SK-N-DZ (cell line): ENCODE measurements at regions not wholly inside any gene's neighbourhood (a gene's known extent, or its start where the extent isn't known, plus 50 kb on each side); places are given as distances from the start of the nearest gene placed in this dataset.

Experiments
- DNase-seq: peaks from one replicate; pipeline ENCODE4 v3.0.0-alpha.2; 2015; ENCODE audit warnings: low spot score

DNA sequence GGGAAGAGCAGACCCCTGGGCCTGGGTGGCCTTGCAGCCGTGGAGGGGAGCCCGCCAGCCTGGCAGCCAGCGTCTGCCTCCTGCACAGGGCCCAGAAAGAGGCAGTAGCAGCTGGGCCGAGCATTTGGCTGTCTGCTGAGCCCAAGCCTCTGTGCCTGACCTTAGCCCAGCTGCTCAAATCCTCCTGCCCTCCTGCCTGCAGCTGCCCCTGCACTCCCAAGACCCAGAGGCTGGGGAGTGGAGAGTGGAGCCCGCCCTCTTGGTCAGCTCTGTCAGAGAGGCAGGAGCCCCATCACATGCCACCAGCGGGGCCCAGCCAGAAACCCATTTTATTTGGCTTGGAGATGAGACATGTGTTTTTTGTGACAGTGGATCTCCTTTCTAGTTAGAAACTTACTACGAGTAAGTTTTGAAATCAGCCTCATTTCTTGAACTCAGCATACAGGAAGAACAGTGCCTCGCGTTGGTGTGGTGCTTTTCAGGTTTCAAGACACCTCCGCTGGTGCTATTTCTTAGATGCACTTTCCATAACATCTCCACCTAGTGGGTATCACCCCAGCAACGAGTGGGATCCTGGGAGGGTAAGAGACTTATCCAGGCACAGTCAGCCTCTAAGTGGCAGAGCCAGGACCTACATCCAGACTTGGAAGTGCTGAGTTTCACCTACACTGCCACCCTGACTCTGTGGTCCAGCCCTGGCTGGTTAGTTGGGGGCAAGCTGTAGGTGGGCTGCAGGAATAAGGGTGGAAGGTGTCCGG, 477.1 kb downstream of the RPS24 start:
- DNase-seq, result peak; percentile 36

DNA sequence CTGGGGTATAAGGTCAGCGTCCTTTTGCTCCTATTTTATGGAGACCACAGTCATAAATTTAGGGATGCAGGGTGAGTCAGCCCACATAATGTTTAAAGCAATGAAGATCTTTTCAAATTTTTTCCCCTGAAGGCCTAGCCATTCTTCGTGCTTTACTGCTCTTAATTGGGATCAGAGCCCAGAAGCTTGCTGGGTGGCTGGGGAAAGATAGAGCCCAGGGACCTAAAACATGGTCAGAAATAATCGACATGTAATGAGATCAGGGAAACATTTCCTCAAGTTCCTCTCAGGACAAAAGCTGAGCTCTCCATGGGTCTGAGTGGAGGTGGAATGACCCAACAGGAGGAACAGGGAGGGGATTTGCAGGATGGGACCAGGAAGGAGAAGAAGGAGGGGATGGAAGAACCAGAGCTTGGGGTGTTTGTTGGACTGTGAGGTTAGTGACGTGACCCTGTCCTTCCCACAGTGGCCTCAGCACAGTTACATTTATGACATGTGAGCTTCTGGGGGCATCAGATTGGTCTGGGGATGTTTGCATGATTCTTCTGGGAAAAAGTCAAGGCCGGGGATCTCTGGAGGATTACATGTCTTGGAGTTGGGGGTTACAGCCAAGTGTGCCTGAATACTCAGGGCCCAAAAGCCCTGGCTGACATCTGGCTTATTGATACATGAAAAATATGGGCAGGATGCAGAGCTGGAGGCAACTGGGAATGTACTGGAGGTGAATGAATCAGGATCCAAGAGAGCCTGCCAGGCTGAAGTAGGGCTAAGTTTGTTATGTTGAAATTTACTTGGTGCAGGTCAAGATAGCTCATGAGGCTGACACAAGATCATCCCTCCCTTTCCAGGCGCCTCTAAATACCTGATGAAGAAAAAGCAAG, 477.9 kb downstream of the RPS24 start:
- DNase-seq, result no peak

DNA sequence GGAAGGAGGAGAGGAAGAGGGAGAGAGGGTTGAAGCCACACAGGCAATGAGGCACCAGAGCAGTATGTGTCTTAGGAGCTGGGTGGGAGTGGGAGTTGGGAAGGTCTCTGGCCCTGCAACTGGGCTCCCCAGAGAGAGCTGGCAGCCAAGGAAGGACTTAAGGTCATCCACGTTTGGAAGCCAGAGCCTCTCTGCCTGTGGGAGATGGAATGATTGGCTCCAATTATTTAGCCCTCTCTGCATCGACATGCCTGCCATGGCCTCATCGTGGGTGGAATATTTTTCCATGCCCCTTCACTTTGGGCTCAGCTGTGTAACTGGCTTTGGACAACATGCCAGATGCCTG, 478.5 kb downstream of the RPS24 start:
- no peak for DNase-seq

DNA sequence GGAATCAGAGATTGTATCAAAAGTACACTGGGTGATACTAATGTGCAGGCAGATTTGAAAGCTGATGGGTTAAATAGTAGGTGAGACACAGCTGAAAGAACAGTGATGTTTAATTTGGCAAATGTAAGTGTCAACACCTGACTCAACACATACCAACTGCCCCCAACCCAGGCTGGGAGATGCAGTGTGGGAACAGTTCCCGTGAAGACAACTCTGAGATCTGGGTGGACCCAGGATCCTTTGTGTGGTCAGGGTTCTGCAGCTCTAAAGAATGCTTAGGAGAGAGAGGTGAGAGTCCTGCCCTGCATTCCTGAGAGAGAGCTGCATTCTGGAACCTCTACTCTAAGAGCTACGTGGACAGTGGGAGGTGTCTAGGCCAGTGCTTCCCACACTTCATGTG, 479.7 kb downstream of the RPS24 start:
- no peak for DNase-seq

DNA sequence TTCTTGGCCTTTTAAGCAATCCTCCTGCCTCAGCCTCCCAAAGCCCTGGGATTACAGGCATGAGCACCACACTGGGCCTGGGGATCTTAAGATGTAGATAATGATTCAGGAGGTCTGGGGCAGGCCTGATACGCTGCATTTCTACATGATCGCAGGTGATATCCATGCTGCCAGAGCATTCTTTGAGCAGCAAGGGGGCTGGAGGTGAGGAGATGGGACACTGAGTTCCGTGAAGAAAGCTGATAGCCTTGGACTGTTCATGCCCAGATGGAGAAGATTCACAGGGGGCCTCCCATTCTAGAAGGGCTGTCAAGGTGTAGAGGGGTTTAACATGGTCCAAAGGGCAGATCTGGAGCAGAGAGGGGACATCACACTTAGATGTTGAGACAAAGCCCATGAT, 480.3 kb downstream of the RPS24 start:
- DNase-seq, result no peak

DNA sequence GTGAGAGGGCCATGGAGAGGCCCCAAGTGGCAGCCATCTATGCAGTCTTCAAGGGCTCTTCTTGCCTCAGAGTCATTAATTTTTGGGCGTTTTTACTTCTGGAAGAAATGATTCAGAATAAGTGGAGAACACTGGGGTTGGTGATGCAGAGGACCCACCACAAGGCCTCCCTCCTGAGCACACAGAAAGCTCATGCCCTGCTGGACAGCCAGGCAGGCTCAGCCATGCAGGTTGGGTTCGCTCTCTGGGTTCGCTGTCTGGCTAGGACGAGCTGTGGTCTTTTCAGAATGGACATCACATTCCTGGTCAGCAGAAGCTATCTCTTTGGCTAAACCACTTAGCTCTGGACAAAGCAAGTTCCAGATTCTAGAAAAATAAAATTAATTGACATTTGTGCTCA, 480.8 kb downstream of the RPS24 start:
- DNase-seq, result no peak

DNA sequence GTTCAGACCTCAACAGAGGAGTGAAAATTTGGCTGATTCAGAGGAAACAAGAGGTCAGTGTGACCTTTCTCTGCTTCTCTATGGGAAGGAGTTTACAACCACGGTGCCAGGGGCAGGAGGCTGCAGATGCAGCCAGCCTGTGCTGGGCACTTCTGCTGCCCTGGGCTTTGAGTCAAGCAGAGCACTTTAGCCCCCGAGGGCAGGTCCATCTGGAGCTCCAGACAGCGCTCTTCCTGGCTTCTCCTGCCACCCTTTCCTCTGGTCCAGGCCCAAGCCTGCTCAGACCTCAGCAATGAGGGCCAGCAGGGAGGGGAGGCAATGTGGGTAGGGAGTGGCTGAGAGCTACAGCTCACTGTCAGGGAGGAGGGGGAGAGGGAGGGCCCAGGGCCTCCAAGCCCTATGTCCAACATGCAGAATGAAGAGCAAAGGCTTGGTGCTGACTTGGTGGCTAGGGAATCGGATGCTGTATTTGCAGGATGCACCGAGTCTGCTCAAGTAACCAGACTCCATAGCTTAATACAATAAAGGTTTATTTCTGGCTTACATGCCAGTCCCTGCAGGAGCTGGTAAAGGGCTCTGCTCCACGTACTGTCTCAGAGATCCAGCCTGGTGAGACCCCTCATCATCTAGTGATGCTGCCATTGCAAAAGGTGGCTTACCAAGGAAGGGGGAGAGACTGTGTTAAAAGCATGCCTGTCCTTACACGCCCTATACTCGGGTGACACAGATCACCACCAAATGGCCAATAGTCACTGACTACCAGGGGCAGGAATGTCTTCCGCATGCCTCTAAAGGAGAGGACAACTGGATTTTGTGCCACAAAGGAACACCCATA, 481.6 kb downstream of the RPS24 start:
- peak; percentile 59 for DNase-seq

DNA sequence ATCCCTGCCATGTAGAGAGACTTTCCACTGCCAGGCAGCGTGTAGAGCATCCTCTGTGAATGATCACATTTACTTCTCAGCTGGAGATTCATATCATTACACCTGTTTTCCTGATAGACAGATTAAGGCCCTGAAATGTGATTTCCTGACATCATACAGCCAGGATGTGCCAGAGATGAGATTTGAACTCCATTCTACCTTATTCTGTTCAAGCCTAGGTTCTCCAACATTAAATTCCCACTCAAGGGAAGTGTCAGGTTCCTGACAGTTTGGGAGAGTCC, 482.1 kb downstream of the RPS24 start:
- peak; percentile 57 for DNase-seq

DNA sequence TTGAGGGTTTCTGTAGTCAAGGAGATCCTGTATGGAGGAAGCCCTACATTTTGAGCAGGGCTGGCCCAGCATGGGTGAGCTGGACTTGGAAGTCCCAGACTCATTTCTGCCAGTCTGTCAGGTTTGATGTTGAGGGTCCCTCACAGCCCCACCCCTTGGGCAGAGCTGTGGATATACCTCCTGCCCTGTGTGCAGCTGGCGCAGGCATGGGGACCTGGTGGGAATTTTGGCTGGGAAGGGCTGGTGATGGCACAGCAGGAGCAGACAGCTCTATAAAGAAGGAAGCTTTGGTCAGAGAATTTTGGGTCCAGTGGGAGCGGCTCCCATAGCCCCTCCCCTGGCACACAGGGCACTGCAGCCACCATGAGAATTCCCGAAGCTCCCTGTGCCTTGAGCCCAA, 482.6 kb downstream of the RPS24 start:
- DNase-seq, result no peak

DNA sequence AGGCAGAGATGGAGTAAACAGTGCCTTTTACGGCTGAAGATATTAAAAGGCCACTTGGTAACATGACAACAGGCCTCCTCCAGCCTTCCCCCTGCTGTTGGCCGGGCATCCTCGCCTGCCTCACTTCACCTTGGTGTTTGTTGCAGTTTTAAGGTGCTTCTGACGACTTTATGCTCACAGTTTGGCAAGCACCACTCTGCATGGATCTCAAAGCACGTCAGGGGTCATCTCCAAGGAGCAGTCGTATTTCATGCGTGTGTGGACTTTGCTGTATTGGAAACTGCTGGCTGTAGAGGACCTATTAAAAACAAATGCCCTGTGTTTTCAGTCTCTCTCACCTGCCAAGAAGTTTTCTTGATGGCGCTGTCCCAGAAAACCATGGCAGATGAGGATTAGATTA, 483.1 kb downstream of the RPS24 start:
- no peak for DNase-seq

DNA sequence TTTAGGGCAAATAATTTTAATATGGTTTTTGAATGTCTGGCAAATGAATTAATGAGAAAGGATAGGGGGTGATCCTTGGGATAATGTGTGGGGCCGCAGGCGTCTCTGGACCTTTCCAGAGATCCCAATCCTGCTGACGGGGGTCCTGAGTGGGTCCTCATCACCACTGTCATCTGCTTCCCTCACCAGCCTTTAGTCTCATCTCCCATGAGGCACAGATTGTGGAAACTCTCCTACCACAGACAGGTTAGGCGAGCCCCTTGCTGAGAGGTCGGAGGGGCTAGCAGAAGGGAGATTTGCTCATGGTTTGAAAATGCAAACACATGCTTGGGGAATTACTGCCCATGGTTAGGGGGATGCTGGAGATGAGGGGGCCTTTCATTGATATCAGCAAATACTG, 484.6 kb downstream of the RPS24 start:
- DNase-seq, result no peak

DNA sequence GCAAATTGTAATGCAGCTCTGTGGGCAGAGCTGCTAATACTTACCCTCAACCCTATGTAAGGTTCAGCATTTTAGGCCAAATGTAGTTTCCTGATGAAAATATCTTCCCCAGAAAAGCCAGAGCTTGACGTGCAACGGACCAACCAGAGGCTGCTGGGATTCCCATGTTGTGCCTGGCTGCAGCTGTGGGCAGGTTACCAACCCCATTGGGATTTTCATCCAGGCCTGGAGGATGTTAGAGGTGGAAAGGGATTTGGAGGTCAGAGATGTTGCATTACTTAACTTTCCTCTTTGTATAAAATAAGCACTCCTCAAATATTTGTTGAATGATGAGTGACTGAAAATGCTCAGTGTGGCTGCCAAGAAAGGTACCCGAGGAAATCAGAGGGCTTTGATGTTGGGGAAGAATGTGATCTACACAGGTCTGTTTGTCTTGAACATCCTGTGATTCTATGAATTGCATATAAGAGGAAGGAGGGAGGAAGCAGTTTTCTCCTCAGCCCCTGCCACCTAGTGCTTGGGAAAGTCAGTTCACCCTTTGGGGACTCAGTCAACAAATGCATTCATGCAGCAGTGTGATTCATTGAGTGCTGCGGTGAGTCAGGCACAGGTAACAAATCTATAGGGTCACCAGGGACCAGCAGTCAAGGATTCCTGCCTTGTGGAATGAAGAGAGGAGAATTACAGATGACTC, 487.2 kb downstream of the RPS24 start:
- peak; percentile 50 for DNase-seq

DNA sequence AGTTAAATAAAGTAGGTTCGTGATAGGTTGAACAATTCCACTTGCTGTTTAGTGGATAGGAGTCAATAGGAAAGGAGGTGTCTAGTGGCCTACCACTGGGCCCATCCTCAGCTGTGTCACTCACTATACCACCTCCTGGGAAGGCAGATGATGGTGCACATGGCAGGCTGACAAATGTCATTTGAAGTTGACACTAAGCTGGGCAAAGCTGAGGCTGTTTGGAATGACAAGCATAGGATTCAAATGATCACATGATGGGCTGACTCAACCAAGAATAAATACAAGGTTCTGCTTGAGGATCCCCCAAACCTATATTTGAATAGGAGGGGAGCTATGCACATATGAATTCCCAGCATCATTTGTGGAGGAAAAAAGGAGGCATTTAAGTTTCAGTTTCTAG, 489.8 kb downstream of the RPS24 start:
- no peak for DNase-seq

DNA sequence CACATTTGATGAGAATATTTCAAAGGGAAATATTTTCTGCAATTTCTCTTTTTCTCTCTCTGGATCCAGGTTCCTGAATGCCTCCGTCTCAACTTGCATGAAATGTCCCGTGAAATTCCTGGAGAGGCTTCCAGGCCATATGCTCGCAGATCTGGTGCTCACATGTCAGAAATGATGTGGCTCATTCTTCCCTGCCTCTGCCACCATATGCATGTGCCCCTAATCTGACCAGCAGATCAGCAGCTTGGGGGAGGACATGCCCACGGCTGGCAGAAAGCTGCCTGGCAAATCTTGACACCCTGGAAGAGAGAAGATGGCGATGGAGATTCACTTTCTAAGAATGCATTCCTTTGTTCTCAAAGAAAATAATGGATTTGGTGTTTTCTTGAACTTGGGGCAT, 490.7 kb downstream of the RPS24 start:
- peak; percentile 39 for DNase-seq

DNA sequence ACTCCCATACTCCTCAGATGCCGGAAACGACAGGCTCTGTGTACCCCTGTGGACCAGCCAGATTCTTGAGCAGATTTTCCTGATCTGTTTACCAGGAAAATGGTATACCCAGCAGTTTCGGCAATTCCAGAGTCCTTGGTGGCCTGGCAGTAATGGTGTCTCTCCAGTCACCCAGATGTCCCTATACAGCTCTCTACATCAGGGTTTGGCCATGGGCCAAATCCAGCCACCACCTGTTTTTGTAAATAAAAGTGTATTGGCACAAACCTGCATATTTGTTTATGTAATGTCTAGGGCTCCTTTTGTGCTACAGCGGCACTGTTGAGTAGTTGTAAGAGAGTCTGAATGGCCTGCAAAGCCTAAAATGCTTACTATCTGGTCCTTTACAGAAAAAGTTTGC, 491.3 kb downstream of the RPS24 start:
- no peak for DNase-seq

DNA sequence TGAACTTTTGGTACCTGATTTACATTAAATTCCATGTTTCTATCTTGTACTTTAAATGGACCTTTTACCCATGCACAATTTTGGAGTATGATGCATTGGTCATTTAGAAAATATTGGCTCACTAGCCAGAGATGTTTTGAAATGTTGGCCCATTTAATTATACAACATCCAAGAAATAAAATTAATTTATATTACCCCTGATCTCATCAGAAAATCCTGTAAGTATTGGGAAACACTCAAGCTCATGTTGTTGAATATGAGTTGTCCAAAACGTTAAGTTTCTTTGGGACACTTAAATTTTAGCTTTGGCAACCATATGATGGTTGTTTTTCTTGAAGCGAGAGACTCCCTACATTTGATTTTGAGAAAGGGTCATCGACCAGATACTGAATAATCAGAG, 492.7 kb downstream of the RPS24 start:
- DNase-seq, result no peak

DNA sequence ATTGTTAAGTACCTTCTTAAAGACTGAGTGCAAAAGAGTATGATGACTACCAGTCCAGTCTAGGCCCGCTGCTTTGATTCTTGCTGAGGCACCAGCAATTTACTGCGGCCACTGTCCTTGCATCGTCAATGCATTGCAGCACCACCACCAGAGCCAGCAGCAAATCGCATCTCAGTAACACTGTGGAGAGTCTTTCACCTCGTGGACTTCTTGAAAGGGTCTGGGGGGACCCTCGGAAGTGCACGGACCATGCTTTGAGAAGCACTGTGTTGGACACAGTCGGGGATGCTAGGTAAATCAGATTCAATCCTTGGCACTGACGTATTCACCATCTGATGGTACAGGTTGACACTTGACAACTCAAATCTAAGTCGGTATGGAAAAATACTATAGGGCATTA, 493.6 kb downstream of the RPS24 start:
- DNase-seq, result no peak

DNA sequence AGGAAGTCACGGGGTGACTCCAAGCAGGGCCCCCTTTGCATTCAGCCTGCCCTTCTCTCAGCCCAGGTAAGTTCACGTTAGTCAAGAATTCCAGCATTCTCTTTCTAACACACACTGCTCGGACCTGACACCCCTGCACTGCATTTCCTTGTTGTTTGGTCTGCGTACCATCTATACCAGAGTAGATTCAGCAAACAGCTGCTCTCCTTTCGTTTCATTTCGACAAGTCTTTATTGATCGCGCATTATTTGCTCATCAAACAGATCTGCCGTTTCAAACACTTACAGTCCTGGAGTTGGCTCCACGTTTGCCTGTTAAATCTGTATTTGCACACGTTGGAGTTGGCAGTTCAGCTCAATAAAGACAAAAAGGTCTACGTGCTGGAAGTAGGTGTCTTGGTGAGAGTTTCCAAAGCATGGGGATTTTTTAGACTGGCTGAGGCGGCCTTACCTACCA, 495.1 kb downstream of the RPS24 start:
- DNase-seq, result no peak

DNA sequence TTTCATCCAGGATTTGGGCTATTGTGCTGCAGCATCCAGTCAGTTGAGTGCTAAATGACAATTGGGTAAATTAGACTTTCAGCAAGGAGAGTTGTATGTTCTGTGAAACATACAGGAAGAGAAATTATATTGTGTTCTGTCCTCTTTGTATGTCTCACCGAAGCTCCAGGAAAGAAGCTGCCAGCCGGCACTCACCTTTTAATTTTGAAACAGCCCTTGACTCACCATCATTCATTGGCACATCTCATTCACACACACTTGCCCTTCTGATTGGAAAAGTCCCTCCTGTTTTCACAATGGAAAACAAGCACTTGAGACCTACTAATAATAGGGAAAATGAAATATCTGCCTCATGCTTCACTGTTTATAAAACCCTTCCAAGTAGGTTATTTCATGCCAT, 495.6 kb downstream of the RPS24 start:
- DNase-seq, result no peak

DNA sequence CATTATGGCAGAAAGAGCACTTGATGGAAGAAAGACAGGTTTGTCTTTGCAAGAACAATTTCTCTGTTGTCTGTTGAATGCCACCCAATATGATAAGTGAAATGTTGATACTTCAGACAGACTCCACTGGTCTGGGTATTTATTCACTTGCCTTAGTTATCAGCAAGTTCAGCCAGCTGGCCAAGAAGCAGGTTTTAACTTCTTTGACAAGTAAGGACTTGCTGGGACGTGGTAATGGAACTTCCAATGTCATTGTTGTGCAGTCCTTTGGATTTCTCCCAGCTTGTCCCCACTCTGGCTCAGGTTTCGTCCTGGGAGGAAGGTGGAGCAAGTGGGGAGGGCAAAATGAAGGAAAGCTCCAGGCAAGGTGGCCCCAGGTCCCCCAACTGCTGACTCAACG, 497.4 kb downstream of the RPS24 start:
- DNase-seq, result no peak

DNA sequence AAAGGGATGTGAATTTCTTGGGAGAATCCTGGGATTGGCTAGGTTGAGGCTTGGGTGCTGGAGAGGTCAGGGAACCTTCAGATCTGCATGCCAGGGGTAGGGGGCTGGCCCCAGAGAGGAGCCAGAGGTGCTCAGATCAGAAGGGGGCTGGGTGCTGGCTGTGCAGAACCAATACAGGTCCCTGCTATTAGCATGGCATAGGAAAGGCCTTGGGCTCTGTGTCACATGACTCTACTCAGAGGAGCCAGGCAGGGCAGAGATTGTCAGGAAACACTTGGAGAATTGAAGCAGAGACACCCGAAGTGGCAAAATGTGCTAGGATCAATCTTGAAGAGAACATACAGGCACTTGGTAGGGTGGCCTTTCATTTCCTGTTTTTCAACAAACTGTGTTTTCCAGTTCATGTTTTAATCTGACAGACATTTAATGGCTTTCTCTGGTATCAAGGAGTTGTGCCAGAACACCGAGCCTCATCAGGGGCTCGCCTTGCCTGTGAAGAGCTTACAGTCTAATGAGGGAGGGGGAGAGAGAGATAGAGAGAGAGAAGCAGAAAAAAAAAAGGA, 498.9 kb downstream of the RPS24 start:
- DNase-seq, result no peak

DNA sequence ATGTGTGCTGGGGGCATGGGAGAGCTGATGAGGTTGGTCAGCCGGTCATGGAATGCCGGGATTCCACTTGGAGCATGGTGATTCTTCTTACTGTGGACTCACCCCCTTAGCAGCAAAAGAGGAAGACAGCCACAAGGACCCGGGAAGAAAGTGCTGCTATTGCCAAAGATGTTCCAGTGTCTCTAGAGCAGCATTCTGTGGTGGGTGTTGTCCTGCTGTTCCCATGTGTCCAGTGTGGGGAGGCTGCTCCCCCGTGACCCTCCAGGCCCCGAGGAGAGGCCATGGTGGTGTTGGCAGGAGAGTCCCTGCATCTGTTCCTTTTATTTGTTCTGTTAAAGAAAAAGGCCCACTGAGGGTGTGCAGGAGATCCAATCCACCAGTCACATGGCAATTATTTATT, 499.4 kb downstream of the RPS24 start:
- DNase-seq, result no peak
